T-helper 1 cell treated with Interleukin-12 subunit alpha and Interleukin-12 subunit beta and Interleukin-4 antibody, amounts not matched to agents 30 μg/mL and 1 μg/mL, for 36 hours (primary cell): ENCODE measurements at regions not wholly inside any gene's neighbourhood (a gene's known extent, or its start where the extent isn't known, plus 50 kb on each side); places are given as distances from the start of the nearest gene placed in this dataset.

Experiments
- H3K27ac Mint-ChIP-seq: one replicate; pipeline ENCODE4 v1.8.0; 2021; ENCODE audit warnings: mild to moderate bottlenecking, mixed read lengths
- H3K27me3 Mint-ChIP-seq: one replicate; pipeline ENCODE4 v1.8.0; 2021; ENCODE audit warnings: low read depth, mixed read lengths
- H3K36me3 Mint-ChIP-seq: one replicate; pipeline ENCODE4 v1.8.0; 2021; ENCODE audit warnings: low read depth, mixed read lengths
- H3K4me1 Mint-ChIP-seq: one replicate; pipeline ENCODE4 v1.8.0; 2021; ENCODE audit warnings: low read depth, mixed read lengths
- H3K4me3 Mint-ChIP-seq: one replicate; pipeline ENCODE4 v1.8.0; 2021; ENCODE audit warnings: mild to moderate bottlenecking, moderate library complexity, mixed read lengths
- H3K9me3 Mint-ChIP-seq: one replicate; pipeline ENCODE4 v1.8.0; 2021; ENCODE audit warnings: mixed read lengths

- H3K4me3 Mint-ChIP-seq, result no peak overlapping the region
- H3K36me3 Mint-ChIP-seq, result no peaks in the 10 kb centered on the region
- no peak overlapping the region for H3K27ac Mint-ChIP-seq
- H3K9me3 Mint-ChIP-seq, result no peaks in the 10 kb centered on the region
- peaks cover 8% of the 10 kb centered on the region for H3K27me3 Mint-ChIP-seq
- no peaks in the 10 kb centered on the region for H3K4me1 Mint-ChIP-seq
These were observed 85.5 kb downstream of the DIRAS2 start for GRCh38 chr9:90556897-90557675.

- Mint-ChIP-seq H3K27ac (no peak overlapping the region), H3K36me3 (no peaks in the 10 kb centered on the region), H3K9me3 (no peaks in the 10 kb centered on the region), H3K27me3 (peaks cover 8% of the 10 kb centered on the region), H3K4me1 (no peaks in the 10 kb centered on the region), H3K4me3 (no peak overlapping the region)
These were observed 83.2 kb downstream of the DIRAS2 start for GRCh38 chr9:90559075-90560073.
